ENCODE measurements at regions not wholly inside any gene's neighbourhood (a gene's known extent, or its start where the extent isn't known, plus 50 kb on each side); places are given as distances from the start of the nearest gene placed in this dataset.

GRCh38 chr3:80063535-80063934 is 295.7 kb upstream of the ROBO1 start:
- no peak for DNase-seq (ENCODE audit: low spot score in 2 of 2)
- Histone ChIP-seq H3K4me3 (no peak overlapping the region), H3K27me3 (no peaks in the 10 kb centered on the region), H3K27ac (no peak overlapping the region), H3K4me1 (no peaks in the 10 kb centered on the region), H3K36me3 (no peaks in the 10 kb centered on the region), H3K9me3 (no peaks in the 10 kb centered on the region)
- TF ChIP-seq EP300 (IDR thresholded peaks at IDR 0.05) (no peak), POLR2A (IDR thresholded peaks at IDR 0.05) (no peak), POLR2AphosphoS5 (IDR thresholded peaks at IDR 0.05) (no peak), CTCF (IDR thresholded peaks at IDR 0.05) (no peak)
- WGBS: 86% methylated on average over 8 of the region's 8 CpGs

- no peaks in the 10 kb centered on the region for H3K27me3 ChIP-seq
- H3K4me1 ChIP-seq: no peaks in the 10 kb centered on the region
- no peak for DNase-seq (ENCODE audit: low spot score in 2 of 2)
- H3K9me3 ChIP-seq: no peaks in the 10 kb centered on the region
- H3K36me3 ChIP-seq: no peaks in the 10 kb centered on the region
- TF ChIP-seq CTCF (IDR thresholded peaks at IDR 0.05) (no peak), POLR2A (IDR thresholded peaks at IDR 0.05) (no peak), POLR2AphosphoS5 (IDR thresholded peaks at IDR 0.05) (no peak), EP300 (IDR thresholded peaks at IDR 0.05) (no peak)
- no peak overlapping the region for H3K27ac ChIP-seq
- no peak overlapping the region for H3K4me3 ChIP-seq
- WGBS: 75% methylated on average over 1 of the region's 1 CpG
Observed at GRCh38 chr3:80060664-80061063, 292.9 kb upstream of the ROBO1 start.

- 61% methylated on average over 4 of the region's 4 CpGs for WGBS
- TF ChIP-seq POLR2A (IDR thresholded peaks at IDR 0.05) (no peak), POLR2AphosphoS5 (IDR thresholded peaks at IDR 0.05) (no peak), CTCF (IDR thresholded peaks at IDR 0.05) (no peak), EP300 (IDR thresholded peaks at IDR 0.05) (no peak)
- H3K4me1 ChIP-seq: no peaks in the 10 kb centered on the region
Observed at GRCh38 chr3:80055306-80055705, 287.5 kb upstream of the ROBO1 start.

GRCh38 chr3:80052271-80052670 is 284.5 kb upstream of the ROBO1 start:
- Histone ChIP-seq H3K27me3 (no peaks in the 10 kb centered on the region), H3K4me3 (no peak overlapping the region), H3K27ac (no peak overlapping the region), H3K4me1 (no peaks in the 10 kb centered on the region), H3K36me3 (no peaks in the 10 kb centered on the region), H3K9me3 (no peaks in the 10 kb centered on the region)
- TF ChIP-seq POLR2A (IDR thresholded peaks at IDR 0.05) (no peak), CTCF (IDR thresholded peaks at IDR 0.05) (no peak), EP300 (IDR thresholded peaks at IDR 0.05) (no peak), POLR2AphosphoS5 (IDR thresholded peaks at IDR 0.05) (no peak)
- 93% methylated on average over 8 of the region's 16 CpGs for whole genome bisulfite sequencing
- no peak for DNase-seq (ENCODE audit: low spot score in 2 of 2)

More at GRCh38 chr3:80055306-80055705, 287.5 kb upstream of the ROBO1 start:
- H3K27me3 ChIP-seq: no peaks in the 10 kb centered on the region
- DNase-seq (ENCODE audit: low spot score in 2 of 2): no peak
- no peaks in the 10 kb centered on the region for H3K36me3 ChIP-seq
- H3K9me3 ChIP-seq: no peaks in the 10 kb centered on the region
- H3K4me3 ChIP-seq: no peak overlapping the region
- no peak overlapping the region for H3K27ac ChIP-seq

- Histone ChIP-seq H3K9me3 (no peaks in the 10 kb centered on the region), H3K4me1 (no peaks in the 10 kb centered on the region), H3K27ac (no peak overlapping the region), H3K4me3 (no peak overlapping the region), H3K27me3 (no peaks in the 10 kb centered on the region), H3K36me3 (no peaks in the 10 kb centered on the region)
- 98% methylated on average over 5 of the region's 7 CpGs for WGBS
- no peak for TF ChIP-seq POLR2A (IDR thresholded peaks at IDR 0.05)
- TF ChIP-seq EP300 (IDR thresholded peaks at IDR 0.05): no peak
- no peak for TF ChIP-seq CTCF (IDR thresholded peaks at IDR 0.05)
- TF ChIP-seq POLR2AphosphoS5 (IDR thresholded peaks at IDR 0.05): no peak
- no peak for DNase-seq (ENCODE audit: low spot score in 2 of 2)
Observed at GRCh38 chr3:80051602-80051962, 283.8 kb upstream of the ROBO1 start.

Data from suprapubic skin (tissue), 4 donors.